NCI-H526 treated with DMSO at 0.1 percent for 48 hours (cell line): ENCODE measurements at regions not wholly inside any gene's neighbourhood (a gene's known extent, or its start where the extent isn't known, plus 50 kb on each side); places are given as distances from the start of the nearest gene placed in this dataset.

ENCODE experiments used
- DNase-seq: peaks from one replicate; lab custom pipeline; 2025; lab: John Stamatoyannopoulos, UW

- DNase-seq, result no peak
Observed at GRCh38 chr2:12057436-12058166, 311.2 kb downstream of the LPIN1 start.

DNA sequence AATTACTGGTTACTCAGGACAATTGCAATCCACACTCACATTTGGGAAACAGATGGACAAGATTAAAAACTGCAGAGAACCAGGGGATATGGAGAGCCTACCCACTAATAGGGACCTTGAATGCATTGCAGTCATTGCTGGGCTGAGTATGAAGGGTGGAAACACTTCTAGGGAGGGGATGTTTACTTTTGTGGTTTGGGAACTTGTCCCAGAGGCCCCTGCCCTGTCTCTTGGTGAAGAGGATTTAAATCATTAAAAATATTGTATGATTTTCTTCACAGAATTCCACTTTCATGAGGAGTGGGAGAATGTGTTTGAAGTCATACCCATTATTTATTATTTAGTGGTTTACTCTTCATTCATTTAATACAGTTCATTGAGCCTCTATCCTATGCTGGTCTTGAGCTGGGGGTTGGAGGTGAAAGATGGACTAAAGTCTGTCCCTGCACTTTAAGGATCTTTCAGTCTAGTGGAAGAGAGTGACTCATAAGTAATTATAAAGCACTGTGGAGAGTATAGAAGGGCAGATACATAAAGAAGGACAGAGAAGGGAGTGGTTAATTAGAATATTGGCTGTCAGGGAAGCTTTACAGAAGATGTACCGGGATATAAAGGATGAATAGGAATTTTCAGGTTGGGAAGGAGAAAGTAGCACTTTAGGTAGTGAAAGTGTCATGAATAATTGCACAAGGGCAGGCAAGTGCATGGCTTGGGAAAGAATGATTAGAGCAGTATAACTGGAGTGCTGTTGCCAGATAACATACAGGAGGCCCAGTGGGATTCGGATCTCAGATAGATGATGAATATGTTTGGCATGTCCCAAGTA is 313.4 kb downstream of the LPIN1 start:
- no peak for DNase-seq

- DNase-seq, result no peak
Observed at GRCh38 chr2:12060886-12061285, 314.5 kb downstream of the LPIN1 start.

DNA sequence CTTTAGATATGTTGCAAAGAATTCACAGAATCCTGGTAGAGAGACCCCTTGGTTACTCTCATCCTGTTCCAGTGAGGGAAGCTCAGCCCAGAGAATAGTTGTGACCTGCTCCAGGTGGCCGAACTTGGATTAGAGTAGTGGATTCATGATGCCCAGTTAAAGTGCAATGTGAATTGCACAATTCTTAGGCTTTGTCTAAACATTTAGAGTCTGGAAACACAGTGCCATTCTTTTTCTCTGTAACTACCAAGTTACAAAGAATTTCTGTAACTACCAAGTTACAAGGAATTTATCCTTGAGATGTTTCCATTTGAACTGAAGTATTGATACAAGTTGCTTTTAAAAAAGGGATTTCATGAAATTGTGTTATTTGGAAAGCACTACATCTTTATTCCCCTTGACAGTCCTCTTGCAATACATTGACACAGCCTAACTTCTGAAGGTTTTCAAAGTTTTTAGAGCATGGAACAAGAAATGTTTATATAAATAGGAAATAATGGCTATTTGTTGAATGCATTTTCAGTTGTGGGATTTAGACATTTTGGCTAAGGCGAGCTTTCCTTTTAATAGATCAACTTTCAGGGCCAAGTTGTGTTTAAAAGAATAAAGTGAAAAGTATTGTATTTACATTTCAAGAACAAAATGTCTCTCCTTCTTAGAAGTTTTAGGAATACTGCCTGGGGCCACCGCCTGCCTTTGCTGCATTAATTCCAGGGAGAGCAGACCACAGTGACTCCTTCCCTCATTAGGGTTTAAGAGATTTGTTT is 315.0 kb downstream of the LPIN1 start:
- no peak for DNase-seq

DNA sequence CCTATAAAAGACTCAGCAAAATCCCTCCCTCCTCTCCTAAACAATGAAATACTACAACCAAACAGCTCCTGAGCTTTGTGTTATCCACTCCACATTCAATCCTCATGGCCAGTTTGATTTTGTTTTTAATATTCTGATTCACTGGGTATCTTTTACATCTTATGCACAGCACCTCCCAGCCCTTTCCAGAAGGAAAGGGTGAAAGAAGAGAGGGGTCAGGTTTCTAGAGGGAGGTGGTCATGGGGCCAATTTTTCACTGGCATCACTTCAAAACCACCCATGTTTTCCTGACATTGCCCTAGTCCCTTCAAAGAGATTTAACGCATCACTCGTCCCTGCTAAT is 315.6 kb downstream of the LPIN1 start:
- no peak for DNase-seq

- DNase-seq, result no peak
Observed at GRCh38 chr2:12063210-12063609, 316.8 kb downstream of the LPIN1 start.

GRCh38 chr2:12064153-12064552 is 317.7 kb downstream of the LPIN1 start:
- DNase-seq, result no peak

DNA sequence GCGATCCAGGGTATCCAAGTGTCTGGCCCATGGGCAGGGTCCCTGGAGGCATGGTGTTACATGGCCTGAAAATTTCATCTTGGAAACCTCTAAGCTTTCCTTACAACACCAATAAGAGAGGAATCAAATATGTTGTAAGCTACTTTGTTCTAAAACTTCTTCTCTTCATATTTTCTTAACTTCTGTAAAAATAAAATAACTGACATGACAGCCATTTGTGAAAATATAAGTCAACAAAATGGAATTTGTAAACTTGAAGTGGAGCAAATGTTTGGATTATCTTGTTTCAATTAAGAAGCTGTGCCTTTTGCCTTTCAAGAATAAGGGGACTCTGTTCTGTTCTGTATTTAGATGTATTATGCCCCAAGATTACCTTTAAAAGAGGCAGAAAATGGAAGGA is 319.7 kb downstream of the LPIN1 start:
- no peak for DNase-seq

DNA sequence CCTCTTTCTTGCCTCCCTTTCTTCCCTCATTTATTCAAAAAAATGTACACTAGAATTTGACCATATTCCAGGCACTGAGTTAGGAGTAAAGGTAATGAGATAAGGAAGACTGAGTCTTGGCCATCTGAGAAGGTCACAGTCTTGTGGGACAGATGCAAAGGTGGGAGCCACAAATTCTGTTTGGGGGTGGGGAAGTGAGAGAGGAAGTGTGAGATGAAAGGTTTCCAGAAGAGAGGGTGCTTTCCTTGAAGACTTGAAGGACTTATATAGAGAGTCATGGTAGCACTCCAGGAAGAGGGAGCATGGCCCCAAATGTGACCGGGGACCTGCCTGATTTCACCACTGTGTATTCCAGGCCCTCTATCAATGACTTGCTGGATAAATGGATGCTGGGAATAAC is 320.6 kb downstream of the LPIN1 start:
- DNase-seq, result no peak

GRCh38 chr2:12068796-12069538 is 322.5 kb downstream of the LPIN1 start:
- DNase-seq, result no peak

DNA sequence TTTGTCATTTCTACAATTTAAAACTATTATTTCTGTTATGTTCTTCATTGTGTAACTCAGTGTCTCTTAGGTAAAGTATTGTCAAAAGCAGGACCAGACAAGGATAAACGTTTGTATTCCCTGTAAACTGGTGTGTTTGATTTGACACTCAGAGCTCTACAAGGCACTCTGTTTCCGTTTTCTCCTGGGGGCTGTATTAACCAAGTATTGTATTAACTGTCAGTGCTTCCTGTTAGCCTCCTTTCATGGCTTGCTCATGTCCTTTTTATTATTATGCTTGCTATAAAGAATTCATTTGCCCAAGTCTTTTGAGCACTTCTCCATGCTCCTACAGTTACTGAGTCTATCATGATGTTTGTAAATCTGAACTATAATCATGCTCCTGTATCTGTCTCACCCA is 323.7 kb downstream of the LPIN1 start:
- DNase-seq, result no peak

DNA sequence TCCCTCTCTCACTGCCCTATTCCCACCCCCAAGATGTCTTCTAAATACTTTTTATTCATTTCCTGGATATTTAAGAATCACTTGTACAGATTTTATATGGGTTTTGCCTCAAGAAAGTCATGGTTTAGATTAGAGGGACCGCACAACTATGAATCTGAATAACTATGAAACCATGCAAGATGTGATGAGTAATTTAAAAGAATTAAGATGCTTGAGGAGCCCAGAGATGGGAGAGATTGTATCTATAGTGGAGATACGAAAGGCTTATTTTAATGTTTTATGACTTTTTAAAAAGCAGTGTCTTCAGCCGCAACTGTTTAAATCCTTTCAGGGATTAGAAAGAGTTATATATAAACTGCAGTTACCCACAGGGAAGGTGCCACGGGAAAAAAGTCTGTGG is 324.1 kb downstream of the LPIN1 start:
- no peak for DNase-seq

DNA sequence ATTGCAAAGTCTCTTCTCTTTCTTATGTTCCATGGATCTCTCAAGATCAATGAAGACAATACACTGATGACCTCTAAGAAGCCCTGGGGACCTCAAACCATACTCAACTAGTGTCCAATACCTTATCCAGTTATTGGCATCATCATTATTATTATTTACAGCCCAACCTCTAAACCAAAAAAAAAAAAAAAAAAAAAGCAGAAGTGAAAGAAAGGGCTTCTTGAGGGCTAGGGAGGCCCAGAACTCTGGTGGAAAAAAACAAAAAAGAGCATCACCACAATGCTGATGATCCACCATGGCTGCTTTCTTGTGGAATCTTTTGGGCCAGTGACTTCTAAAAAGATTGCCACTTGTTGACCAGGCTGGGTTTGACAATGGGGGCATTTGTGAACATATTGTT is 324.9 kb downstream of the LPIN1 start:
- DNase-seq, result no peak

- no peak for DNase-seq
Observed at GRCh38 chr2:12073217-12073852, 326.9 kb downstream of the LPIN1 start.

DNA sequence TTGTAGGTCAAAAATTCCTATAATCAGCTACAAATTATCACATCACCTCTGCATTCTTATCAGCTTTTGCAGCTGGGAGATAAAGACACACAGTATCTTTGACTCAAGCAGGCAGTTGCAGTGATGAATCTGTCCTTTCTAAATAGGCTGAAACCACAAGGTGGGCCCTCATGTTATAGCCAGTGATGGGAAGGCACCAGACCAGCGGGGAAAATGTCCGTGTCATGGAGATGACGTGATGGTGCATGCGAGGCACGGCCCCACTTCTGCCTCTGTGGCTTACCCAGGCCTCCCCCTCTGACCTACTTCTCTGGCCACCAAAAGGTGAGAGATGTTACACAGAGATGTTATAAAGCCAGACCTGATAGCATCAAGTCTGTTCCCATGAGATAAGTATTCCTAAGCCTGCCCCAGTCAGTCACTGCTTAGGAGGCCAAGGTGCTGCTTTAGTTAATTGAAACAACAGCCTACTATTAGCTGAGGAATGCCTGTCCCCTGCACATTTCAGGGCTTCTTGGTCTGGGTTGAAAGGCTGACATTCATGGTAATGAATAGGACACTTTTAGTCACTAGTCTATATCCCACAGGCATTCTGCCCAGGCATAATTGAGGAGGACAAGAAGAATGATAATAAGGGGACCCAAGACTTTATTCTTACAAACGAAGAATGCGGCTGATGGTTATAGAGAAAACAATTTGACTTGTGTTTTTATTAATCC is 327.9 kb downstream of the LPIN1 start:
- no peak for DNase-seq

- no peak for DNase-seq
Observed at GRCh38 chr2:12074845-12075217, 328.4 kb downstream of the LPIN1 start.

DNA sequence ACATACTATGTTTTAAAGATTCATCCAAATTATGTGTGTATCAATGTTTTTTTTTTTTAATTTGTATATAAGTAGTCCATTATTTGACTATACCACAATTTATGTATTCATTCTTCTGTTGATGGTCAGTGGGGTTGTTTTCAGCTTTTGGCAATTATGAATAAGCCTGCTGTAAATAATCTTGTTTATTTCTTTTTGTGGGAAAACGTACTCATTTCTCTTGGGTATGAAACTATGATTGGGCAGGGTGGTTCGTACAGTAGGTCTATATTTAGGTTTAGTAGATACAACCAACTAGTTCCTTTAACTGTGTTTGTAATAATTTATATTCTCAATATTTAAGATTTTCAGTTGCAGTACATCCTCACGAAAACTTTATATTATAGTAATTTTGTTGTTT is 329.2 kb downstream of the LPIN1 start:
- no peak for DNase-seq

DNA sequence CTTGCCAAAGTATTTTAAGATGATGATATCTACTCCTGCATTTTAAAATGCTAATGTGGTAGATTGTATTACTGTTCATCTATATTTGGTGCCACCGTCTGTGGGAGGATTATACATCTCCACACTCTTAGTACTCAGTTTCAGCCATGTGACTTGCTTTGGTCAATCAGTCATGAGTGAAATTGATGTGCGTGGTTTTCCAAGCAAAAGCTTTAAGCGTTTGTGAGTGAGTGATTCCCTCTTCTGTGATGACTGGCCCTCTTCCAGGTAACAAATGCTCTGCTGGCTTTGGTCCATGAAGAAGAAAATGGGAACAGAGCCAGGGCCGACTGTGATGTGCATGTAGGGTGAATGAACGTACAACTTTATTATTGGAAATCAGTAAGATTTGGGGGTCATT is 330.4 kb downstream of the LPIN1 start:
- DNase-seq, result no peak

- DNase-seq, result no peak
Observed at GRCh38 chr2:12080360-12080759, 333.9 kb downstream of the LPIN1 start.

- DNase-seq, result no peak
Observed at GRCh38 chr2:12081481-12082210, 335.2 kb downstream of the LPIN1 start.
